NCI-H2227 (cell line): ENCODE measurements at regions not wholly inside any gene's neighbourhood (a gene's known extent, or its start where the extent isn't known, plus 50 kb on each side); places are given as distances from the start of the nearest gene placed in this dataset.
A peak's percentile ranks its signal among the peaks of the same experiment; 100 is the strongest.
"Not testable (repeated sequence)": the region's sequence is repeated elsewhere in the genome, so short reads cannot be mapped to it uniquely, and the experiment has no call there.

Experiments used
- DNase-seq: peaks from one replicate; lab custom pipeline; 2025; ENCODE audit not compliant: unreplicated experiment; lab: John Stamatoyannopoulos, UW

- no peak for DNase-seq
Observed at GRCh38 chr2:195364015-195364965, 292.7 kb upstream of the SLC39A10 start.

GRCh38 chr2:195363496-195363895 lies 293.5 kb upstream of the SLC39A10 start:
- no peak for DNase-seq

- DNase-seq, result no peak
Observed at GRCh38 chr2:195360242-195360641, 296.8 kb upstream of the SLC39A10 start.

GRCh38 chr2:195359043-195359735 lies 297.8 kb upstream of the SLC39A10 start:
- no peak for DNase-seq

- DNase-seq, result no peak
Observed at GRCh38 chr2:195356920-195357440, 300.0 kb upstream of the SLC39A10 start.

GRCh38 chr2:195356026-195356425 lies 301.0 kb upstream of the SLC39A10 start:
- DNase-seq, result no peak

GRCh38 chr2:195352581-195352980 lies 304.4 kb upstream of the SLC39A10 start:
- DNase-seq, result no peak

GRCh38 chr2:195343942-195344530 lies 313.0 kb upstream of the SLC39A10 start:
- DNase-seq, result no peak

- no peak for DNase-seq
Observed at GRCh38 chr2:195343540-195343939, 313.5 kb upstream of the SLC39A10 start.

- no peak for DNase-seq
Observed at GRCh38 chr2:195342061-195342460, 315.0 kb upstream of the SLC39A10 start.

- DNase-seq, result no peak
Observed at GRCh38 chr2:195338856-195339255, 318.2 kb upstream of the SLC39A10 start.

- DNase-seq, result no peak
Observed at GRCh38 chr2:195337597-195337996, 319.4 kb upstream of the SLC39A10 start.

- no peak for DNase-seq
Observed at GRCh38 chr2:195333869-195334268, 323.2 kb upstream of the SLC39A10 start.

GRCh38 chr2:195331966-195332365 lies 325.1 kb upstream of the SLC39A10 start:
- DNase-seq, result no peak

GRCh38 chr2:195331129-195331528 lies 325.9 kb upstream of the SLC39A10 start:
- no peak for DNase-seq

GRCh38 chr2:195330513-195330956 lies 326.5 kb upstream of the SLC39A10 start:
- peak; percentile 77 for DNase-seq

- not testable (repeated sequence) for DNase-seq
Observed at GRCh38 chr2:195329784-195330183, 327.2 kb upstream of the SLC39A10 start.

- no peak for DNase-seq
Observed at GRCh38 chr2:195326537-195326936, 330.5 kb upstream of the SLC39A10 start.

- peak; percentile 47 for DNase-seq
Observed at GRCh38 chr2:195322324-195322723, 334.7 kb upstream of the SLC39A10 start.

GRCh38 chr2:195320413-195320973 lies 336.5 kb upstream of the SLC39A10 start:
- no peak for DNase-seq
